Uterus (tissue), 2 donors: ENCODE measurements at regions not wholly inside any gene's neighbourhood (a gene's known extent, or its start where the extent isn't known, plus 50 kb on each side); places are given as distances from the start of the nearest gene placed in this dataset.

Experiments used
- POLR2A ChIP-seq, 2 donors: fragments of 450-650 bp; IDR thresholded peaks; one replicate each; pipeline ENCODE4 v1.6.1; 2016; ENCODE audit warnings: antibody characterized with exemption in 2 of 2, mild to moderate bottlenecking in 1 of 2, moderate library complexity in 1 of 2
- TF ChIP-seq, protein P1 (sequence below), 4 experiments: fragments of 200-600 bp in 2 of 4; fragments of 450-650 bp in 2 of 4; sonication (generic) in 2 of 4; IDR thresholded peaks; one replicate each; pipeline ENCODE4 v1.5.1; 2016 to 2019; ENCODE audit warnings: antibody characterized with exemption in 4 of 4, mild to moderate bottlenecking in 2 of 4, moderate library complexity in 1 of 4

DNA sequence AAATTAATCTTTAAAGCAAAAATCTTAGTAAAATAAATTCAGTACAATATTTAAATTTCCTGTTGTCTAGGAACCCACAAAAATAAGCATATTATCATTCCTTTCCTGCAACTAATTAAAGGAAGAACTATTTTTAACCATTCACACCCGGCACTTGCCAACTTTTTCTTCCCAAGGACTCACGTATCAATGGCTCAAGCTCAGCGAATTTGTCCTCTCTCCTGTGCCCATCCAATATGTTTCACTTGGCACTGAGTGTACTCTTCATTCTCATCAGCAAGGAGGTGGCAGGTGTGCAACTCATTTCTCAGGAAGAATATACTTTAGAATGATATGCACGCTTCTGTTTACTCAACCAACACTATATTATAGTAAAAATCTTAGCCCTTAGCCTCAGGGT lies 419.4 kb downstream of the C6orf118 start:
- no peak for TF ChIP-seq POLR2A (IDR thresholded peaks at IDR 0.05)
- TF ChIP-seq, protein P1, sequence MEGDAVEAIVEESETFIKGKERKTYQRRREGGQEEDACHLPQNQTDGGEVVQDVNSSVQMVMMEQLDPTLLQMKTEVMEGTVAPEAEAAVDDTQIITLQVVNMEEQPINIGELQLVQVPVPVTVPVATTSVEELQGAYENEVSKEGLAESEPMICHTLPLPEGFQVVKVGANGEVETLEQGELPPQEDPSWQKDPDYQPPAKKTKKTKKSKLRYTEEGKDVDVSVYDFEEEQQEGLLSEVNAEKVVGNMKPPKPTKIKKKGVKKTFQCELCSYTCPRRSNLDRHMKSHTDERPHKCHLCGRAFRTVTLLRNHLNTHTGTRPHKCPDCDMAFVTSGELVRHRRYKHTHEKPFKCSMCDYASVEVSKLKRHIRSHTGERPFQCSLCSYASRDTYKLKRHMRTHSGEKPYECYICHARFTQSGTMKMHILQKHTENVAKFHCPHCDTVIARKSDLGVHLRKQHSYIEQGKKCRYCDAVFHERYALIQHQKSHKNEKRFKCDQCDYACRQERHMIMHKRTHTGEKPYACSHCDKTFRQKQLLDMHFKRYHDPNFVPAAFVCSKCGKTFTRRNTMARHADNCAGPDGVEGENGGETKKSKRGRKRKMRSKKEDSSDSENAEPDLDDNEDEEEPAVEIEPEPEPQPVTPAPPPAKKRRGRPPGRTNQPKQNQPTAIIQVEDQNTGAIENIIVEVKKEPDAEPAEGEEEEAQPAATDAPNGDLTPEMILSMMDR (IDR thresholded peaks at IDR 0.05): no peak
